ENCODE measurements at regions not wholly inside any gene's neighbourhood (a gene's known extent, or its start where the extent isn't known, plus 50 kb on each side); places are given as distances from the start of the nearest gene placed in this dataset.

DNA sequence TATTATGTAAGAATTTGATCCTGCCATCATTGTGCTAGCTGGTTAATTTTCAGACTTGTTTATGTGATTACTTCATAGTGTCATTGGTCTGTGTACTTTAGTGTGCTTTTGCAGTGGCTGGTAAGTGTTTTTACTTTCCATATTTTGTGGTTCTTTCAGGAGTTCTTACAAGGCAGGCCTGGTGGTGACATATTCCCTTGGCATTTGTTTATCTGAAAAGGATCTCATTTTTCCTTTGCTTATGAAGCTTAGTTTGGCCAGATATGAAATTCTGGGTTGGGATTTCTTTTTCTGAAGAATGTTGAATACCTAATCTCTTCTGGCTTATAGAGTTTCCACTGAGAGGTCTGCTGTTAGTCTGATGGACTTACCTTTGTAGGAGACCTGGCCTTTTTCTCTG, 72.8 kb upstream of the MC4R start:
- peak; percentile 69 for DNase-seq

DNA sequence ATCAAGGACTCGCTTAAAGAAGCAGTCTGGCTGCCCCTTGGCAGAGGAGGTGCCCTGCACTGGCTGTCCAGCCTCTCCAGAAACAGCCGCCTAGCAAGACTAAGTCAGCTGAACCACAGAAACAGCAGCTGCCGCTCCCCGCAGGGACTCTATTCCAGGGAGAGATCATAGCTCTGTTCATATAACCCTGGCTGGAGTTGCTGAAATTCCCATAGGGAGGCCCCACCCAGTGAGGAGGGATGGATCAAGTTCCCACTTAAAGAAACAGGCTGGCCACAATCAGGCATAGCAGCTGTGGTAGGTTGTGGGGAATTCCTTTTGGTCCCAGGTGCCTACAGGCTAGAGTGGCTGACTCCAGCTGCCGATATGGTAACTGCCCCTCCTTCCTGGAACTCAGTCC, 74.2 kb upstream of the MC4R start:
- peak; percentile 51 for DNase-seq

DNA sequence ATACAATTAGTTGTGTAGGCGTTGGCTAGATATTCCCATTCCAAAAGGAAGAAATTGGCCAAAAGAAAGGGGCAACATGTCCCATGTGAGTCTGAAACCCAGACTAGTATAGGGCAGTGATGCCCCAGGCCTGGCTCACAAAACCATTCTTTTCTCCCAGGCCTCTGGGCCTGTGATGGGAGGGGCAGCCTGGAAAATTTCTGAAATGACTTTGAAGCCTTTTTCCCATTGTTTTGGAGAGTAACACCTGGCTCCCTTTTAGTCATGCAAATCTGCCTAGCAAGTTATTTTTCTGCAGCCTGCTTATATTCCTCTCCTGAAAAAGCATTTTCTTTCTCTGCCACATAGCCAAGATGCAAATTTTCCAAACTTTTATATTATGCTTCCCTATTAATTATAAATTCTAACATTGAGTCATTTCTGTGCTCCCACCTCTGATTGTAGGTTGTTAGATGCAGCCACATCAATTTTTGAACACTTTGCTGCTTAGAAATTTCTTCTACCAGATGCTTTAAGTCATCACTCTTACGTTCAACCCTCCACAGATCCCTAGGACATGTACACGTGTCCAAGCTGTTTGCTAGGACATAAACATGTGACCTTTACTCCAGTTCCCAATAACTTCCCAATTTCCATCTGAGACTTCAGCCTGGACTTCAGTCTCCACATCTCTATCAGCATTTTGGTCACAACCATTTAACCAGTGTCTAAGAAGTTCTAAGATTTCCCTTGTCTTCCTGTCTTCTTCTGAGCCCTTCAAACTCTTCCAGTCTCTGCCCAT, 76.1 kb upstream of the MC4R start:
- no peak for DNase-seq

DNA sequence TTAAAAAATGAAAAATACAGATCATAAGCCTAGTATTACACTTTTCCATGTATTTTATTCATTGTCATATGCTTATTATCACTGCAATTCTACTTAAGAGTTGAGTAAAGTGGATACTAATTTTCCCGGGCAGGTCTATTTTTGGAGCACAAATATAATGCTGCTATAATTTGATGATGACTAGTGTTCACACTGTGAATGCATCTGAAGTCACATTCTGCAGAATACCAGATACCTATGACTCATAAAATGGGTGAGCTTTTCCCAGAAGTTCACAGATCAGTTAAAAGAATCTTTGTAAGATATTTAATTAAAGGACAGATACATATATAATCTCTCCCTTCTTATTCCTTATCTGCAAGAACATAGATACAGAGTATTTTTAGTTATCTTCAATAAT, 79.8 kb upstream of the MC4R start:
- peak; percentile 86 for DNase-seq

DNA sequence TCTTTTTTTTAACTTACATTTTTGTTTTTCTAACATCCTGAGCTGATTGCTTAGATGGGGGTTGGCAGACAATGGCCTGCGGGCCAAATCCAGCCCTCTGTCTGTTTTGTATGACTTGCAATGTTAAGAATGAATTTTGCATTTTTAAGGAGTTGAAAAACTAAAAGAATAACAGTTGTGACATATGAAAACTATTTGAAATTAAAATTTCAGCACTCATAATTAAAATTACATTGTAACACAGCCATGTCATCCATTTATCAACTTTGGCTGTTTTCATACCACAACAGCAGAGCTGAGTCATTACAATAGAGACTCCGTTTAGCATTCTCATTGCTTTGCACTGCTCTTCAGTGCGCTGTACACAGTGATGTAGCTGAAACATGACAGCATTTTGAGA, 94.1 kb upstream of the MC4R start:
- peak; percentile 90 for DNase-seq

DNA sequence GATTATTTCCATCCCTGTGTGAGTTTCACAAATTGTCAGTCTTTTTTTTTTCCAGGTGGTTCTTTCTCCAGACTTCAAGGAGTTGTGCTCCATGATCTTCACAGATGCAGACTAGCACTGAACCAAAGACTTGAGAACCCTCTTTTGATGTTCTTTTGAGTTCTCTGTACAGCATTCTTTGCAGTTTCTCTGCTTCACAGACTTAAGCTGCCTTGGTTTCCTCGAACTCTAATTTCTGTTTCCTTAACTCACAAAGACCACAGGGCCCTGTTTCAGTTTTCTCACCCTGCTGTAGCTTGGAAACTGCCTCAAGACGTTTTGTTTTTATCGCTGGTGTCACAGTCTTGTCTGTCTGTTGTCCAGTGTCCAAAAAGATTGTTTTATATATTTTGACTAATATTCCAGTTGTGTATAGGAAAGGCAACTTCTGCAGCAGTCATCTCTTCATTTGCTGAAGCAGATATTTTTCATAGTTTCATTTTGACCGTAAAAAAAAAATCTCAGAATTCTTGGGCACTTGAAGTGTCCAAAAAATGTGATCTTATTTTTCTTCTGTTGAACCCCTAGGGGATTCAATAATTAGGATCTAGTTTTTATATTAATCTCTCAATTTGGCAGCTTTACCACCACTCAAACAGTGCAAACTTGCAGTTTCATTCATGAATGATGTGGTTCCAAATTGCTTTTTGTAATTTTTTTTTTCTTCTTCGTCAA, 97.0 kb upstream of the MC4R start:
- no peak for DNase-seq

DNA sequence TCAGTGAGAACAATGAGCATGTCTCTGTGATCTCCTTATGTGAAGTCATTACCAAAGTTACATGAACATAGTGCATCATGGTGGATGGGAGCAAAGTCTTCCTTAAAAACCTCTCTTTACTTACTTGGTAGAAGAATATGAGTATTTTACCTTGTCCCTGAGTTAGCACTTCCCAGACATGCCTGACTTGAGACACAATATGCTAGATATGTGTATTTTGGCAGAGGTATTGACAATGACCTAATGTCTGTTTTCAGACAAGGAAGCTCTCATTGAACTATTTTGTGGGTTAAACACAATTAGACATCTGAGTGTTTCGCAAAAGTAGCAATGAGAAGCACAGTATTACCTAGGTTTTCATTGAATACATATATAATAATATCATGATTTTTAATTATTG, 99.1 kb upstream of the MC4R start:
- DNase-seq: peak; percentile 69

DNA sequence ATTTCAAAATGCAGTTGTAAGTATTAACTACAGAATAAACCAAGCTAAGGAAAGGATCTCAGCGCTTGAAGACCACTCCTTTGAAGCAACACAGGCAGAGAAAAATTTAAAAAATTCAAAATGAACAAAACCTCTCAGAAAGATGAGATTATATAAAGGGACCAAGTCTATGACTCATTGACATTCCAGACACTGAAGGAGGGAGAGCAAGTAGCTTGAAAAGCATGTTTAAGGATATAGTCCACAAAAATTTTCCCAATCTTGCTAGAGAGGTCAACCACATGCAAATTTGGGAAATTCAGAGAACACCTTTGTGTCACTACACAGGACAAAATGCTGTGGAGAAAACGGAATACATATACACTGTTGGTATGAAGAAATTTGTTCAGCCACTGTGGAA, 112.6 kb upstream of the MC4R start:
- DNase-seq: peak; percentile 77

DNA sequence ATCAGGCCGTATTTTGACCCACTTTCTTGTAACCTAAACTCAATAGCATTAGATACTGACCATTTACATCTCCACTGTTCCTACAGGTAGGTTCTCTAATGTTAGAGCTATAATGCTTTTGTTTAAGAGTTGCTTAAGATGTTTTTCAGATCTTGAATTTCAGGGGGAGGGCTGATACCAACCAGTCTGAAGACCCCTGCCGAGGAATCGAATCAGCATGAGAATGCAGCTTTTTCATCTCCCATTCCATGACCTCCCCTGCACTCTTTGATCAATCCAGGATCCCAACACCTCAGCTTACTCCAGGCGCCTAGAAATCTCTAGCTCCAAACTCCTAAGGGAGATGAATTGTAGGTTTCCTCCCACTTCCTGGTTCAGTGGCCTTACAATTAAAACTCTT, 120.5 kb upstream of the MC4R start:
- DNase-seq: no peak

DNA sequence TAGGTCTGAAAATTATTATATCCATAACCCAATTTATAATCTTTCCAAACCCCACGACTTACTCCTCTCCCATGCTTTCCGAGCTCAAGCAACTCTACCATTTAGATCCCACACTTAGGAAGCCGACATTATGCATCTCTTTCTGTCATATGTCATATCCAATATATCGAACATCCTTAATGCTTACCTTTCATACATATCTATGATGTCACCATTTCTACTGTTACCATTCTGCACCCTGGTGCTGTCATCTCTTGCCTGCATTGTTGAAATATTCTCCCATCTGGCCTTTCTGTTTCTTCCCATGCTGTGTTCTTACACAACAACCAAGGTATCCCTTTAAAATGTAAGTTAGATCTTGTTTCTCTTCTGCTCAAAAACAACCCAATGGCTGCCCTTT, 127.1 kb upstream of the MC4R start:
- DNase-seq: no peak

DNA sequence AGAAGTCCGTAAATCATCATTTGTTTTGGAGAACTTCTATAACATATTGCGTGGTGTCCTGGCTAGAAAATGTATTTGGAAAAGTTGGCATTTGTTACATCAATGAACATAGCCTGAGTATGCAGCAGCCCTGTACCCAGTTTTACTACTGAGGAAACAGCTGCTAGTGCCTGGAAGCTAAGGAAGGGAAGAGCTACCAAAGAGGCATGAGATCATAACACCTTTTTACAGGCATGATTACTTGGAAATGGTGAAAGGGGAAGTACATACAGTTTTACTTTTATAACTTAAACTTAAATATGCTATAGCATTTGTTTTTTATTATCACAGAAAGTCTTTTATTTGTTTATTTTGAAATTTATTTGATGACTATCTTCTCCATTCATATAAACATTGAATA, 128.4 kb upstream of the MC4R start:
- no peak for DNase-seq

DNA sequence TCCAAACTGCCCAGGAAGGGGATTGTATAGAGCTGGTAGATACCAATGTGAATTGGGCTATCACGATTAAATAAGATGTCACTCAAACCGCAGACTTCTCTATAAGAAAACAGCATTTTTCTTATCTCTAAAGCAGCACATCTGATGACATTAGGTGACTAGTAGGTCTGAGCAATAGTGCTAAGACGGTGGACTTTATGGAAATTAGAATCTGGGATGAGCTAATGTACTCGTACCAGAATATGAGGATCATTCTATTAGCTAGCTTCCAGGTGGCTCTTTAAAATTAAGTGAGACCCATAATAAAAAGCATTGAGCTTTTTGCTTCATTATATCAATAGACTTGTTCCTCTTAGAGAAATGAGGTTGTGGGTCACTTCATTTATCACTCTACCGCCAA, 130.0 kb upstream of the MC4R start:
- no peak for DNase-seq

DNA sequence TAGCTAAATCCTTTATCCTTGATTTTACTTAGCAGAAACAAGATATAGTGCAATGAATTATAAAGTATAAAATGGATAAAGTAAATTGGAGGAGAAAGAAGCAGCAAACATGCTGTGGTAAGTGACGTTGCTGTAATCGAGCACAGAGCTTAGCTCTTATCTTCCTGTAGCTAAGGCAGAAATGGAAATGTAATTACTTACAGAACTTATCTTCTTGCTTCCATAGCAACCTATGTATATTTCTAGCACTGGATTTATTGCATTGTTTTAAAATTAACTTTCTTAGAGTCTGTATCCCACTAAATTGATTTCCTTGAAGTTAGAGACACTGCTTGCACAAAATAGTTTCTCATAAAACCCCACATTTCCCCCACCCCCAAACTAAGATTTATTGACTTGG, 130.6 kb upstream of the MC4R start:
- DNase-seq: no peak

DNA sequence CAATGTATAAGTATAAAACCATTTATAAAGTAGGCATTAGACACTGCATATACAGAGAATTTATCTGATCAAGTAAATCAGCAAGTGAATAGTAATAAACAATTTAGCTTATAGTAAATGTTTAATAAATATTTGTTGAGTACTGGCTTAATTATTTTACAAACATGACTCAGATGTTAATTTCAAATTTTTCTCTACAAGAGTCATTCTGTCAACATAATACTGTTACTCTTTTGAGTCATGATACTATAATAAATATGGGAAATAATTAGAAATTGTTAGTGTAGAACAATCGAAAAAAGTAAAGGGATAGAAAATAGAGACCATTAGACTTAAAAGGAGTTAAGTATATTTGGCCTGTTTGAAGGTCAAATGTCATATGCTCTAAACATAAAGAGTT, 133.6 kb upstream of the MC4R start:
- DNase-seq: no peak

DNA sequence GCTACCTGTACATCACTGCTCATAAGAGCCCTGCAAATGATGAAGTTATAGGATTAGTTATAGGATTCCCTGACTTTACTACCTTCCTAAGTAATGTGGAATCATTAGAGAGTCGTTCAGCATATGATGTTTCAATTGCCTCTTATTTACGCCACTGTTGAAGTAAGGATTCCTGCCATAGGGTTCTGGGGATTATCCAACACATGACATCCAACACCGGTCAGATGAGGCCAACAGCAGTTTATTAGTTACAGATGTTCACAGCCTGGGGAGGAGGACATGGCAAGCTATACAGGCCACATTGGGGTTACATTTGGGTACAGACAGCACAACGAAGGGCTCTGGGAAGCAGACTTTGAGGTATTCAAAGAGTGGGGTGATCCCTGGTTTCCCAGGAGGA, 134.1 kb upstream of the MC4R start:
- DNase-seq: peak; percentile 42

DNA sequence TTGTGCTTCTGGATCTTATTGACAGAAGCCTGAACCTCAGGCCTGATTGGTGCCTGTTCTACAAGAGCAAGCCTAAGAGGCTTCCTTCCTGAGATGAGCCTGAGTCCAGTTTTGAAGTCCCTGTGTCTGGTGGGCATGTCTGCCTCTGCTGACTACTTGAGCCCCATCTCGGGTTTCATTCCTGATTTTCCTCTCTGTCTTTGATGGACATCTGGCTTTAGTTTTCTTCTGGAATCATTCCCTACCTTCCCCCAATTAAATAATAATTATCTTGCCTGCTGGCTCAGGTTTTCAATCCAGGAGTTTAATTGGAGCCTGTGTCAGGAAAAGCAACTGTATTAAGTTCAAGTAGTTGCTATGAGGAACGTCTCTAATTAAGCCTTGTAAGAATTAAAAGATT, 135.5 kb upstream of the MC4R start:
- peak; percentile 27 for DNase-seq

DNA sequence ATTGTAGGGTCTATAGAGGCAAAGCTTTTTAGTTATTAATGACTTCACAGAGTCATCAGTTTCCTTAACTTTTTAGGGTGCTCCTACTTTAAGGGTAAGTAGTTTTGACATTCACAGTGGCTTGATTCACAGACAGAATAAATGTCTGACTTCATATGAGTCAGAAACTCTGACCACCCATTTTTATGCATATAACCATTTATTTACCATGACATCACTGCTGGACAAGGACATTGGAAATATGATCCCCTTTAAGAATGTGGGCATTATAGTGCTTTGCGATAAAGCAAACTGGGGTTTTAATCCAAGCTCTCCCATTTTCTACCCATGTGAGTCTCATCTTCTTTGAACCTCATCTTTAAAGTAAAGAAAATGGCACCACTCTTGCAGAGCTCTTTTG, 162.0 kb upstream of the MC4R start:
- DNase-seq: peak; percentile 58

DNA sequence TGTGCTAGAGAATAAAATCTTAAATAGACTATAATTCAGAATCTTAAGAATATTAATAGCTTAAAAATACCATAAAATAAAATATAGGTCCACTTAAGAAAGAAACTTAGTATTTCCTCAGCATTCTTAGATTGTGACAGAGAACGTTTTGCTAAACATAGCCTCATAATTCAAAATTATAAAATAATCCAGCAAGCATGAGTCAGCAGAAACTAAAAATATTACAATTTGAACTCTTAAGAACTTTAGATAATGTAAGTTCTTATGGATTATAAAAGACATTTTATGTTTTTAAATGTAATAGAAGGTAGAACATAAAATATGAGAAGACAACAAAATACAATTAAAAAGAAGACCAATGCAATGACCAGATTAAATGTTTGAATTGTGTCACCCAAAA, 164.5 kb upstream of the MC4R start:
- DNase-seq: no peak

DNA sequence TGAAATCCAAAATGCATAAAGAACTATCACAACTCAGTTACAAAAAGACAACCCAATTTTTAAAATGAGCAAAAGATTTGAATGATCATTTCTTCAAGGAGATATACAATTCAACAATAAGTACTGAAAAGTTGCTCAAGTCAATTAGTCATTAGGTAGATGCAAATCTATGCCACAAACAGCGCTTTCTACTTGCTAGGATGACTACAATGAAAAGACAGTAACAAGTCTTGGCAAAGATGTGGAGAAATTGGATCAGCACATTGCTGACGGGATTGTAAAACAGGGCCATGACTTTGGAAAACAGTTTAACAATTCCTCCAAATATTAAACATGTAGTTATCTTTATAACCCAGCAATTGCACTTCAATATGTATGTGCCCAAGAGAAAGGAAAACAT, 166.3 kb upstream of the MC4R start:
- DNase-seq: no peak

DNA sequence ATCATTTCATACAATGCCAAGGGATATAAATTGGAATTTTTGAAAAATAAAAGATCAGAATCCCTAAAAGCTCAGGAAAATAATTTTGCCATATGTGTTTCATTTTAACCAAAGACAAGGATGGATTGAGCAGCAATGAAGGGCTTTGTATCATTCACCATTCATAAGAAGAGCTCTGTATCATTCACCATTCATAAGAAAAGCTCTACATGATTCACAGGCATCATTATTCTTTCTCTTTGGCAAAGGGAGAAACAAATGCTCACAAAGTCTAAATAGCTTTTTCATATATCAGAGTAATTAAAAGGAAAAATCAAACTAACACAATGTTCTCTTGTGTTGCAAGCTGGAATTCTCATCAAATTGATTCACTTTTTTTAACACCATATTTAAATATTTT, 169.1 kb upstream of the MC4R start:
- DNase-seq: no peak

DNA sequence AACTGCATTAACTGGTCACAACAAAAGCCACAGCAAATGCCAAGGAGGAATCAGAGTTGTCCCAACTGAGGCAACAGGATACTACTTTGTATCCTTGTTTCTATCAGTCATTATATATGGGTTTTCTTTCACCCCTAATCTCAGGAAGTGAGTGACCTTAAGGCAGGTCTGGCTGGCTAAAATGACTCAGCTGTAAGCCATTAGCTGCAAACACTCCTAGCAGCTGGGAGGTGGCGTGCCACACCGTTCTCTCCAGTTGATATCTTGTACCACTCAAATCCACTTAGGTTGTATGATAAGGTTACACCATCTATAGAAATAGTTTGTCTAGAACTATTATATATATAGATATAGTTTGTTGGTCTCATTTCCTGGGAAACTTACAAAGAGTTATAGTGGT, 171.1 kb upstream of the MC4R start:
- no peak for DNase-seq

DNA sequence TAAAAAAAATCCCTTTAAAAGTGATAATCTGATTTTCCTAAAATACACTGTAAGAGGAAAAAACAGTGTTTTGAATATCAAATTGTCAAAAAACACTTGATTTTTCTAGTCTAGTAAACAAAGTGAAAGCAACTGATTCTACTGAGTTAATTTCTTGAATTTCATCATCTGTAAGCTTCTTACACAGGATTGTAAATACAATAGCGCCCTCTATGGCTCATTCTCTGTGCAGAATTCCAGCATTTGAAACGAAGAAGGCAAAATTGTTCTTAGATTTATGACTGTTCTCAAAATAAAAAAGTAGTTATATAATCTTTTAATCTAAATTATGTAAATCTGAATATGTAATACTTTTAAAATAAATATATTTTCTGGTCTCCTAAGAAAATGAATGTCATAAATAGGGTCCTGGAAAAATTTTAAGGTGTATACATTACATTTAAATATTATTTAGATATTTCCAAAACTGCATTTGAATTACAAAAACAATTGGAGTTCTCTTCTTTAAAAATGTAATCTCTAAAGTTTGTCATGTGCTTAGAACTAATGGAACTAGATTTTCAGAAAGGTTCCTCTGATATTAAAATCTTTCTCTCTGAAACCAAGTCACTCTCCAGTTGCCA, 176.9 kb upstream of the MC4R start:
- DNase-seq: peak; percentile 71

DNA sequence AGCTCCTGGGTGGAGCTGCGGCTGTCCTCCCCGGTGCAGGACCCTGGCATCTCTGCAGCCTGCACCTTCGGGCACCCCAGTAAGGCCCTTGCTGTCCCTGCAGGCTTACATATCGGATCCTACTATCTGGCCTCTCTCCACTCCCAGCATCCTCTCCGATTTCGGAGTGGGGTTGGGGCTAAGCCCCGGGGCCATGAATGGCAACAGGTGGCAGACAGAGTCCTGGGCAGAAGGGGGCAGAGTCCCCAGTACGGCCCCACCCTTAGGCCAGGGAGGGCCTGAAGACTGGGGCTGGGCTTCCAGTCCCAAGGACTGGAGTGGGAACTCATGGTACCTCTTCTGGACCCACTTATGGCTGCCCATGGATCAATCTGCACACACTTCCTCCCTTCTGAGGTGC, 180.4 kb upstream of the MC4R start:
- DNase-seq: no peak

DNA sequence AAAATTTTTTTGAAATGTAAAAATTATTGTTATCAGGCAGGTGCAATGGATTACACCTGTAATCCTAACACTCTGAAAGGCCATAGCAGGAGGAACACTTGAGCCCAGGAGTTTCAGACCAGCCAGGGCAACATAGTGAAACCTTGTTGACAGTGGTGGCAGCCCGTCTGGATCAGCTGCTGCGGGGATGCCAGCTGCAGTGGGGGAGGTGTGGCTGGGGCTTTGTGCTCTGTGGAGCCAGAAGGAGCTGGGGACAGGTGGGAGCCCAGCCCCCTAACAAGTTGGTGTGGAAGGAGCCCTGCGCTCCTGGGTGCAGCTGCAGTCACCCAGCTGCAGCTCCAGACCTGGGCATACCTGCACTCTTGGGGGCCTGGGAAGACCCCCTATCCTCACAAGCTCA, 182.4 kb upstream of the MC4R start:
- DNase-seq: no peak
